Fibroblast of villous mesenchyme (primary cell): ENCODE measurements at regions not wholly inside any gene's neighbourhood (a gene's known extent, or its start where the extent isn't known, plus 50 kb on each side); places are given as distances from the start of the nearest gene placed in this dataset.
A peak's percentile ranks its signal among the peaks of the same experiment; 100 is the strongest.

Source experiments
- DNase-seq: peaks from one replicate; pipeline ENCODE4 v3.0.0-alpha.2; 2010; ENCODE audit warnings: low read depth
- H3K4me3 ChIP-seq: 2 replicates; pipeline ENCODE4 v1.5.1; 2011; ENCODE audit warnings: low read depth, mild to moderate bottlenecking, low read length
- CTCF ChIP-seq: IDR thresholded peaks from 2 replicates; pipeline ENCODE4 v1.5.1; 2012; ENCODE audit warnings: low read depth, mild to moderate bottlenecking, low read length; ENCODE audit not compliant: insufficient read depth

- TF ChIP-seq CTCF: no peak
- H3K4me3 ChIP-seq: no peak overlapping the region
- no peak for DNase-seq
These were observed 192.1 kb downstream of the HGF start for GRCh38 chr7:81577642-81578340.

GRCh38 chr7:81574723-81575326, 195.0 kb downstream of the HGF start:
- peak; percentile 86 for DNase-seq
- H3K4me3 ChIP-seq: no peak overlapping the region
- TF ChIP-seq CTCF: no peak

- no peak overlapping the region for H3K4me3 ChIP-seq
- no peak for TF ChIP-seq CTCF
- peak; percentile 28 for DNase-seq
These were observed 195.9 kb downstream of the HGF start for GRCh38 chr7:81573932-81574331.

GRCh38 chr7:81573128-81573527, 196.7 kb downstream of the HGF start:
- DNase-seq: no peak
- H3K4me3 ChIP-seq: no peak overlapping the region
- no peak for TF ChIP-seq CTCF

- TF ChIP-seq CTCF: no peak
- no peak for DNase-seq
- no peak overlapping the region for H3K4me3 ChIP-seq
These were observed 207.3 kb downstream of the HGF start for GRCh38 chr7:81562581-81562980.

- TF ChIP-seq CTCF: no peak
- H3K4me3 ChIP-seq: no peak overlapping the region
- no peak for DNase-seq
These were observed 209.1 kb downstream of the HGF start for GRCh38 chr7:81560708-81561107.
